SK-N-SH (cell line): ENCODE measurements at regions not wholly inside any gene's neighbourhood (a gene's known extent, or its start where the extent isn't known, plus 50 kb on each side); places are given as distances from the start of the nearest gene placed in this dataset.

Source experiments
- CTCF ChIA-PET: fragments of 300-600, 350-600 bp; formaldehyde crosslinking; extraction: SDS; loops from one replicate; lab custom pipeline; 2021; lab: Yijun Ruan, JAX
- POLR2A ChIA-PET: fragments of 350-600 bp; sonication (Branson Sonifier 250); formaldehyde crosslinking; extraction: SDS; loops from one replicate; lab custom pipeline; 2020; ENCODE audit warnings: antibody characterized with exemption, inconsistent platforms; lab: Yijun Ruan, JAX
- DNase-seq: peaks from one replicate; pipeline ENCODE4 v3.0.0; 2012
- H2AFZ ChIP-seq: fragments of 200-600 bp; sonication (generic); 2 replicates; pipeline ENCODE4 v1.8.1; 2016; ENCODE audit warnings: antibody characterized with exemption, mild to moderate bottlenecking, low read depth
- H3F3A ChIP-seq: fragments of 200-600 bp; sonication (generic); replicated peaks from 2 replicates; pipeline ENCODE3; 2016; ENCODE audit warnings: antibody characterized with exemption, mild to moderate bottlenecking; ENCODE audit not compliant: insufficient read depth
- H3K27ac ChIP-seq, 2 experiments: fragments of 200-500 bp in 1 of 2; fragments of 200-600 bp in 1 of 2; sonication (Bioruptor generic) in 1 of 2; sonication (generic), shearing (Covaris generic) in 1 of 2; 2 replicates each; pipeline versions ENCODE4 v1.5.1 to v1.6.1; 2014 to 2016; ENCODE audit warnings: low read depth in 2 of 2, inconsistent platforms in 1 of 2, low read length in 1 of 2, mild to moderate bottlenecking in 1 of 2, mixed read lengths in 1 of 2
- H3K27me3 ChIP-seq: fragments of 200-600 bp; sonication (generic), shearing (Covaris generic); 2 replicates; pipeline ENCODE4 v1.6.1; 2016; ENCODE audit warnings: mixed run types; ENCODE audit not compliant: insufficient read depth
- H3K36me3 ChIP-seq, 2 experiments: fragments of 200-500 bp in 1 of 2; fragments of 200-600 bp in 1 of 2; sonication (Bioruptor generic) in 1 of 2; sonication (generic) in 1 of 2; replicated peaks in 1 of 2; 2 replicates each; pipeline versions ENCODE3 to v1.5.1; 2014 to 2016; ENCODE audit warnings: low read length in 1 of 2, mild to moderate bottlenecking in 1 of 2; ENCODE audit not compliant: insufficient read depth in 2 of 2, control insufficient read depth in 1 of 2
- H3K4me1 ChIP-seq, 2 experiments: fragments of 200-500 bp in 1 of 2; fragments of 200-600 bp in 1 of 2; sonication (Bioruptor generic) in 1 of 2; sonication (generic), shearing (Covaris generic) in 1 of 2; 2 replicates each; pipeline versions ENCODE4 v1.5.1 to v1.6.1; 2014 to 2016; ENCODE audit warnings: low read depth in 1 of 2, low read length in 1 of 2, mixed run types in 1 of 2; ENCODE audit not compliant: insufficient read depth in 2 of 2, control insufficient read depth in 1 of 2
- H3K4me2 ChIP-seq: fragments of 200-600 bp; sonication (generic), shearing (Covaris generic); 2 replicates; pipeline ENCODE4 v1.6.1; 2017; ENCODE audit warnings: mixed run types
- H3K4me3 ChIP-seq, 2 experiments: fragments of 200-500 bp in 1 of 2; fragments of 200-600 bp in 1 of 2; sonication (Bioruptor generic) in 1 of 2; sonication (generic), shearing (Covaris generic) in 1 of 2; 2 replicates each; pipeline versions ENCODE4 v1.5.1 to v1.8.1; 2014 to 2016; ENCODE audit warnings: low read depth in 2 of 2, inconsistent platforms in 1 of 2, low read length in 1 of 2, mild to moderate bottlenecking in 1 of 2, mixed read lengths in 1 of 2, moderate library complexity in 1 of 2
- H3K79me2 ChIP-seq: fragments of 200-600 bp; sonication (generic); 2 replicates; pipeline ENCODE4 v1.8.1; 2017; ENCODE audit warnings: mild to moderate bottlenecking; ENCODE audit not compliant: insufficient read depth
- H3K9ac ChIP-seq: fragments of 200-600 bp; sonication (generic); 2 replicates; pipeline ENCODE4 v1.6.1; 2017; ENCODE audit warnings: mixed run types
- H3K9me2 ChIP-seq: fragments of 200-600 bp; sonication (generic); 2 replicates; pipeline ENCODE4 v1.6.1; 2017; ENCODE audit warnings: mixed run types
- H3K9me3 ChIP-seq: fragments of 200-600 bp; sonication (generic); 2 replicates; pipeline ENCODE4 v1.6.1; 2017; ENCODE audit warnings: mixed run types, mild to moderate bottlenecking, moderate library complexity
- H4K20me1 ChIP-seq: fragments of 200-600 bp; sonication (generic); 2 replicates; pipeline ENCODE4 v1.6.1; 2017; ENCODE audit warnings: mild to moderate bottlenecking, mixed run types; ENCODE audit not compliant: insufficient read depth
- FOXJ3 ChIP-seq: sonication (generic); formaldehyde crosslinking; IDR thresholded peaks from 2 replicates; pipeline ENCODE4 v1.5.1; 2020; ENCODE audit warnings: mild to moderate bottlenecking, missing genetic modification reagents
- GATA2 ChIP-seq: sonication (generic); formaldehyde crosslinking; IDR thresholded peaks from 2 replicates; pipeline ENCODE4 v1.5.0; 2020; ENCODE audit warnings: mild to moderate bottlenecking, missing genetic modification reagents
- JUND ChIP-seq: IDR thresholded peaks from 2 replicates; pipeline ENCODE4 v1.4.0; 2012
- MEF2A ChIP-seq: IDR thresholded peaks from 2 replicates; pipeline ENCODE4 v1.4.0; 2012; ENCODE audit warnings: low read depth, borderline replicate concordance
- NRF1 ChIP-seq: IDR thresholded peaks from 2 replicates; pipeline ENCODE4 v1.6.1; 2012; ENCODE audit warnings: low read depth, mild to moderate bottlenecking, low read length
- POLR2AphosphoS5 ChIP-seq: IDR thresholded peaks from 2 replicates; pipeline ENCODE4 v1.6.1; 2012; ENCODE audit warnings: low read depth, low read length
- SIN3A ChIP-seq: IDR thresholded peaks from 2 replicates; pipeline ENCODE4 v1.6.1; 2012; ENCODE audit warnings: low read depth, mild to moderate bottlenecking, low read length, moderate library complexity, borderline replicate concordance
- SMC3 ChIP-seq: IDR thresholded peaks from 2 replicates; pipeline ENCODE4 v1.6.1; 2012; ENCODE audit warnings: low read depth, low read length, improper control_type of control experiment
- TCF12 ChIP-seq: IDR thresholded peaks from 2 replicates; pipeline ENCODE4 v1.4.0; 2012
- TEAD4 ChIP-seq: IDR thresholded peaks from 2 replicates; pipeline ENCODE4 v1.4.0; 2012; ENCODE audit warnings: mild to moderate bottlenecking, borderline replicate concordance; ENCODE audit not compliant: insufficient read depth
- YY1 ChIP-seq: IDR thresholded peaks from 2 replicates; pipeline ENCODE4 v1.4.0; 2012; ENCODE audit warnings: low read depth, mild to moderate bottlenecking
- WGBS: methylation state at CpG from one replicate; pipeline ENCODE4 v1.1.6; 2017; ENCODE audit warnings: low lambda C conversion rate; 5-methylcytosine and 5-hydroxymethylcytosine counted together
- TF ChIP-seq, protein P1 (sequence below): fragments of 200-600 bp; sonication (generic); IDR thresholded peaks from 2 replicates; pipeline ENCODE4 v1.6.1; 2017; ENCODE audit warnings: antibody characterized with exemption, mild to moderate bottlenecking, moderate library complexity
- TF ChIP-seq, protein P2 (sequence below): IDR thresholded peaks from 2 replicates; pipeline ENCODE4; 2012
- TF ChIP-seq, protein P3 (sequence below): IDR thresholded peaks from 2 replicates; pipeline ENCODE4 v1.4.0; 2012; ENCODE audit warnings: low read depth, borderline replicate concordance
- TF ChIP-seq, protein P4 (sequence below): fragments of 150-350 bp; IDR thresholded peaks from 2 replicates; pipeline ENCODE4 v1.6.1; 2016; ENCODE audit warnings: mild to moderate bottlenecking, low read depth, low read length

DNA sequence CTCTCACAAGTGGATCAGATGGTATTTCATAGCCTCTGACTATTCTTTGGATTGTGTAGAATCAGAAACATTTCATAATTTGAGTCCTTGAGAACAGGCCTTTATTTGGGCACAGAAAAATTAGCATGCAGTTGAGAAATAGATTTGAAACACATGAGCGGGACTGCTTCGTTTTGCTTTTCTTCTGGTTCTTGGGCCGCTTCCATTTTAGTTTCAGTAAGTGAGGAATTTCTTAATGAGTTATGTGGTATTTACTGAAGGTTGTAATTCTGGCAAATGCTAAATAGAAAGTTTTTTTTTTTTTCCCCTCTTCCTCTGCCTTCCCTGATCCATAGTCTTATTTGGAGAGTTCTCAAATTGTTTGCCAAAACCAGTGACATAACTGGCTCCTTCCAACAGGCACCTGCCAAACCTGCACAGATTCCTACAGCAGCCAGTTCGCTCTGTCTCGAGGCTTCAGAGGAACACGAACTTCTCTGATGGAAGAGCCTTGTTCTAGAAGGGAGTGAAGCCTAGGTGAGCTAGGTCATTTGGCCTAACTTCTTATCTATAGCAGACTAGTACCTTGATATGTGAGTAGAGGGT, 71.2 kb upstream of the SLC28A3 start:
- no peak for DNase-seq
- Histone ChIP-seq H3K9me3 (no peaks in the 10 kb centered on the region), H3K36me3 (no peaks in the 10 kb centered on the region), H2AFZ (no peak overlapping the region), H3K4me3 (no peak overlapping the region), H3K27me3 (no peaks in the 10 kb centered on the region)
- POLR2A ChIA-PET: no interaction called here
- TF ChIP-seq JUND (no peak), FOXJ3 (CRISPR knock-in tag) (no peak), MEF2A (no peak), NRF1 (no peak), SMC3 (no peak), TEAD4 (no peak), GATA2 (CRISPR knock-in tag) (no peak), TCF12 (no peak), YY1 (no peak), SIN3A (no peak), POLR2AphosphoS5 (no peak)
- TF ChIP-seq, protein P1, sequence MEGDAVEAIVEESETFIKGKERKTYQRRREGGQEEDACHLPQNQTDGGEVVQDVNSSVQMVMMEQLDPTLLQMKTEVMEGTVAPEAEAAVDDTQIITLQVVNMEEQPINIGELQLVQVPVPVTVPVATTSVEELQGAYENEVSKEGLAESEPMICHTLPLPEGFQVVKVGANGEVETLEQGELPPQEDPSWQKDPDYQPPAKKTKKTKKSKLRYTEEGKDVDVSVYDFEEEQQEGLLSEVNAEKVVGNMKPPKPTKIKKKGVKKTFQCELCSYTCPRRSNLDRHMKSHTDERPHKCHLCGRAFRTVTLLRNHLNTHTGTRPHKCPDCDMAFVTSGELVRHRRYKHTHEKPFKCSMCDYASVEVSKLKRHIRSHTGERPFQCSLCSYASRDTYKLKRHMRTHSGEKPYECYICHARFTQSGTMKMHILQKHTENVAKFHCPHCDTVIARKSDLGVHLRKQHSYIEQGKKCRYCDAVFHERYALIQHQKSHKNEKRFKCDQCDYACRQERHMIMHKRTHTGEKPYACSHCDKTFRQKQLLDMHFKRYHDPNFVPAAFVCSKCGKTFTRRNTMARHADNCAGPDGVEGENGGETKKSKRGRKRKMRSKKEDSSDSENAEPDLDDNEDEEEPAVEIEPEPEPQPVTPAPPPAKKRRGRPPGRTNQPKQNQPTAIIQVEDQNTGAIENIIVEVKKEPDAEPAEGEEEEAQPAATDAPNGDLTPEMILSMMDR: no peak
- TF ChIP-seq, protein P2, sequence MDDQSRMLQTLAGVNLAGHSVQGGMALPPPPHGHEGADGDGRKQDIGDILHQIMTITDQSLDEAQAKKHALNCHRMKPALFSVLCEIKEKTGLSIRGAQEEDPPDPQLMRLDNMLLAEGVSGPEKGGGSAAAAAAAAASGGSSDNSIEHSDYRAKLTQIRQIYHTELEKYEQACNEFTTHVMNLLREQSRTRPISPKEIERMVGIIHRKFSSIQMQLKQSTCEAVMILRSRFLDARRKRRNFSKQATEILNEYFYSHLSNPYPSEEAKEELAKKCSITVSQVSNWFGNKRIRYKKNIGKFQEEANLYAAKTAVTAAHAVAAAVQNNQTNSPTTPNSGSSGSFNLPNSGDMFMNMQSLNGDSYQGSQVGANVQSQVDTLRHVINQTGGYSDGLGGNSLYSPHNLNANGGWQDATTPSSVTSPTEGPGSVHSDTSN: no peak
- TF ChIP-seq, protein P3, sequence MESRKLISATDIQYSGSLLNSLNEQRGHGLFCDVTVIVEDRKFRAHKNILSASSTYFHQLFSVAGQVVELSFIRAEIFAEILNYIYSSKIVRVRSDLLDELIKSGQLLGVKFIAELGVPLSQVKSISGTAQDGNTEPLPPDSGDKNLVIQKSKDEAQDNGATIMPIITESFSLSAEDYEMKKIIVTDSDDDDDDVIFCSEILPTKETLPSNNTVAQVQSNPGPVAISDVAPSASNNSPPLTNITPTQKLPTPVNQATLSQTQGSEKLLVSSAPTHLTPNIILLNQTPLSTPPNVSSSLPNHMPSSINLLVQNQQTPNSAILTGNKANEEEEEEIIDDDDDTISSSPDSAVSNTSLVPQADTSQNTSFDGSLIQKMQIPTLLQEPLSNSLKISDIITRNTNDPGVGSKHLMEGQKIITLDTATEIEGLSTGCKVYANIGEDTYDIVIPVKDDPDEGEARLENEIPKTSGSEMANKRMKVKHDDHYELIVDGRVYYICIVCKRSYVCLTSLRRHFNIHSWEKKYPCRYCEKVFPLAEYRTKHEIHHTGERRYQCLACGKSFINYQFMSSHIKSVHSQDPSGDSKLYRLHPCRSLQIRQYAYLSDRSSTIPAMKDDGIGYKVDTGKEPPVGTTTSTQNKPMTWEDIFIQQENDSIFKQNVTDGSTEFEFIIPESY: no peak
- TF ChIP-seq, protein P4, sequence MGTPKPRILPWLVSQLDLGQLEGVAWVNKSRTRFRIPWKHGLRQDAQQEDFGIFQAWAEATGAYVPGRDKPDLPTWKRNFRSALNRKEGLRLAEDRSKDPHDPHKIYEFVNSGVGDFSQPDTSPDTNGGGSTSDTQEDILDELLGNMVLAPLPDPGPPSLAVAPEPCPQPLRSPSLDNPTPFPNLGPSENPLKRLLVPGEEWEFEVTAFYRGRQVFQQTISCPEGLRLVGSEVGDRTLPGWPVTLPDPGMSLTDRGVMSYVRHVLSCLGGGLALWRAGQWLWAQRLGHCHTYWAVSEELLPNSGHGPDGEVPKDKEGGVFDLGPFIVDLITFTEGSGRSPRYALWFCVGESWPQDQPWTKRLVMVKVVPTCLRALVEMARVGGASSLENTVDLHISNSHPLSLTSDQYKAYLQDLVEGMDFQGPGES: no peak
- TF ChIP-seq, all 33 proteins: peak for 0
- Histone ChIP-seq H3K9me2 (no peaks in the 10 kb centered on the region), H4K20me1 (no peaks in the 10 kb centered on the region), H3K4me1 (no peaks in the 10 kb centered on the region), H3K4me2 (no peak overlapping the region), H3F3A (no peaks in the 10 kb centered on the region), H3K79me2 (no peaks in the 10 kb centered on the region), H3K27ac (no peak overlapping the region), H3K9ac (no peak overlapping the region)
- 35% methylated on average over 6 of the region's 6 CpGs for WGBS
- CTCF ChIA-PET: interaction anchor here (0.6 to 0.9 kb wide), 2 partner anchors 15 to 1198 kb away, joined by 3 read pairs; no protein-coding TSS in a partner anchor
